Stimulated activated naive CD8-positive, alpha-beta T cell treated with anti-CD3 and anti-CD28 coated beads, Interleukin-15, amount 100 ng/mL, for 72 hours (primary cell): ENCODE measurements at regions not wholly inside any gene's neighbourhood (a gene's known extent, or its start where the extent isn't known, plus 50 kb on each side); places are given as distances from the start of the nearest gene placed in this dataset.

Experiments
- ATAC-seq: fragments of 150-1000 bp; cut with Tn5 transposase; 2 replicates; pipeline ENCODE4 v1.10.0; 2021; ENCODE audit warnings: mild to moderate bottlenecking, moderate library complexity
- DNase-seq, 2 donors: peaks; one replicate each; pipeline ENCODE4 v3.0.0; 2021 to 2022
- H3K27ac Mint-ChIP-seq, 2 donors: one replicate each; pipeline ENCODE4 v1.8.0; 2022; ENCODE audit warnings: mild to moderate bottlenecking in 2 of 2, mixed read lengths in 2 of 2, moderate library complexity in 2 of 2
- H3K27me3 Mint-ChIP-seq: one replicate; pipeline ENCODE4 v1.8.0; 2022; ENCODE audit warnings: mixed read lengths
- H3K4me1 Mint-ChIP-seq: one replicate; pipeline ENCODE4 v1.8.0; 2022; ENCODE audit warnings: mild to moderate bottlenecking, mixed read lengths
- H3K4me3 Mint-ChIP-seq, 2 donors: one replicate each; pipeline ENCODE4 v1.8.0; 2022; ENCODE audit warnings: mild to moderate bottlenecking in 2 of 2, mixed read lengths in 2 of 2, moderate library complexity in 1 of 2
- H3K9me3 Mint-ChIP-seq, 2 donors: one replicate each; pipeline ENCODE4 v1.8.0; 2022; ENCODE audit warnings: mixed read lengths in 2 of 2

- Mint-ChIP-seq H3K9me3 (no peaks in the 10 kb centered on the region), H3K4me1 (no peaks in the 10 kb centered on the region), H3K27me3 (peaks cover 17% of the 10 kb centered on the region), H3K4me3 (no peak overlapping the region), H3K27ac (no peak overlapping the region)
- ATAC-seq (no peak), DNase-seq (no peak)
Measured at GRCh38 chr1:208369658-208370057, 125.5 kb upstream of the PLXNA2 start.

GRCh38 chr1:208374391-208374941 is 130.3 kb upstream of the PLXNA2 start:
- ATAC-seq (no peak), DNase-seq (no peak)
- Mint-ChIP-seq H3K27me3 (peaks cover 21% of the 10 kb centered on the region), H3K4me3 (no peak overlapping the region), H3K9me3 (no peaks in the 10 kb centered on the region), H3K27ac (no peak overlapping the region), H3K4me1 (no peaks in the 10 kb centered on the region)

- Mint-ChIP-seq H3K27me3 (peaks cover 7% of the 10 kb centered on the region), H3K27ac (no peak overlapping the region), H3K9me3 (no peaks in the 10 kb centered on the region), H3K4me1 (no peaks in the 10 kb centered on the region), H3K4me3 (no peak overlapping the region)
- ATAC-seq, result no peak
- DNase-seq, result no peak
Measured at GRCh38 chr1:208381481-208381880, 137.3 kb upstream of the PLXNA2 start.

GRCh38 chr1:208387908-208388811 is 144.0 kb upstream of the PLXNA2 start:
- Mint-ChIP-seq H3K27ac (no peak overlapping the region), H3K4me3 (no peak overlapping the region), H3K4me1 (no peaks in the 10 kb centered on the region), H3K27me3 (peaks cover 8% of the 10 kb centered on the region), H3K9me3 (no peaks in the 10 kb centered on the region)
- ATAC-seq, result no peak
- DNase-seq, result no peak

GRCh38 chr1:208393416-208393815 is 149.2 kb upstream of the PLXNA2 start:
- Mint-ChIP-seq H3K4me3 (no peak overlapping the region), H3K27ac (no peak overlapping the region), H3K4me1 (no peaks in the 10 kb centered on the region), H3K9me3 (no peaks in the 10 kb centered on the region), H3K27me3 (peaks cover 8% of the 10 kb centered on the region)
- ATAC-seq, result no peak
- DNase-seq, result no peak

- Mint-ChIP-seq H3K9me3 (no peaks in the 10 kb centered on the region), H3K4me1 (no peaks in the 10 kb centered on the region), H3K27me3 (peaks cover 9% of the 10 kb centered on the region), H3K4me3 (no peak overlapping the region), H3K27ac (no peak overlapping the region)
- no peak for ATAC-seq
- DNase-seq, result no peak
Measured at GRCh38 chr1:208393826-208394225, 149.6 kb upstream of the PLXNA2 start.

- Mint-ChIP-seq H3K4me3 (no peak overlapping the region), H3K27ac (no peak overlapping the region), H3K27me3 (peaks cover 15% of the 10 kb centered on the region), H3K9me3 (no peaks in the 10 kb centered on the region), H3K4me1 (no peaks in the 10 kb centered on the region)
- ATAC-seq (no peak), DNase-seq (no peak)
Measured at GRCh38 chr1:208397286-208397685, 153.1 kb upstream of the PLXNA2 start.

- ATAC-seq, result no peak
- Mint-ChIP-seq H3K27me3 (peaks cover 27% of the 10 kb centered on the region), H3K27ac (no peak overlapping the region)
Measured at GRCh38 chr1:208405014-208405413, 160.8 kb upstream of the PLXNA2 start.

GRCh38 chr1:208409176-208409575 is 165.0 kb upstream of the PLXNA2 start:
- no peaks in the 10 kb centered on the region for H3K4me1 Mint-ChIP-seq
- H3K9me3 Mint-ChIP-seq, result no peaks in the 10 kb centered on the region

More at GRCh38 chr1:208405014-208405413, 160.8 kb upstream of the PLXNA2 start:
- Mint-ChIP-seq H3K4me3 (no peak overlapping the region), H3K4me1 (no peaks in the 10 kb centered on the region), H3K9me3 (no peaks in the 10 kb centered on the region)
- DNase-seq, result no peak

GRCh38 chr1:208410409-208410808 is 166.2 kb upstream of the PLXNA2 start:
- DNase-seq (no peak), ATAC-seq (no peak)
- Mint-ChIP-seq H3K27ac (no peak overlapping the region), H3K4me1 (no peaks in the 10 kb centered on the region), H3K9me3 (no peaks in the 10 kb centered on the region), H3K27me3 (no peaks in the 10 kb centered on the region), H3K4me3 (no peak overlapping the region)

More at GRCh38 chr1:208409176-208409575, 165.0 kb upstream of the PLXNA2 start:
- no peak for ATAC-seq
- Mint-ChIP-seq H3K27me3 (peaks cover 1% of the 10 kb centered on the region), H3K27ac (no peak overlapping the region), H3K4me3 (no peak overlapping the region)
- DNase-seq, result no peak

- no peaks in the 10 kb centered on the region for H3K4me1 Mint-ChIP-seq
- no peak overlapping the region for H3K4me3 Mint-ChIP-seq
- H3K27me3 Mint-ChIP-seq, result peaks cover 14% of the 10 kb centered on the region
- no peaks in the 10 kb centered on the region for H3K9me3 Mint-ChIP-seq
- no peak overlapping the region for H3K27ac Mint-ChIP-seq
- ATAC-seq, result no peak
- DNase-seq, result no peak
Measured at GRCh38 chr1:208413006-208413405, 168.8 kb upstream of the PLXNA2 start.

- Mint-ChIP-seq H3K4me1 (no peaks in the 10 kb centered on the region), H3K27me3 (peaks cover 20% of the 10 kb centered on the region), H3K27ac (peak overlapping the region in 1 of 2 donors; percentile 13), H3K4me3 (no peak overlapping the region), H3K9me3 (no peaks in the 10 kb centered on the region)
- ATAC-seq (no peak), DNase-seq (no peak)
Measured at GRCh38 chr1:208418667-208419066, 174.5 kb upstream of the PLXNA2 start.

GRCh38 chr1:208419746-208420420 is 175.7 kb upstream of the PLXNA2 start:
- Mint-ChIP-seq H3K27ac (no peak overlapping the region), H3K9me3 (no peaks in the 10 kb centered on the region), H3K4me3 (no peak overlapping the region), H3K4me1 (no peaks in the 10 kb centered on the region), H3K27me3 (peaks cover 20% of the 10 kb centered on the region)
- no peak for DNase-seq
- no peak for ATAC-seq

- no peak overlapping the region for H3K27ac Mint-ChIP-seq
- no peak overlapping the region for H3K4me3 Mint-ChIP-seq
- DNase-seq, result no peak
- no peaks in the 10 kb centered on the region for H3K4me1 Mint-ChIP-seq
- ATAC-seq, result no peak
- H3K9me3 Mint-ChIP-seq, result no peaks in the 10 kb centered on the region
- H3K27me3 Mint-ChIP-seq, result peaks cover 20% of the 10 kb centered on the region
Measured at GRCh38 chr1:208420696-208421095, 176.5 kb upstream of the PLXNA2 start.

GRCh38 chr1:208421486-208421885 is 177.3 kb upstream of the PLXNA2 start:
- ATAC-seq, result no peak
- Mint-ChIP-seq H3K27me3 (peaks cover 18% of the 10 kb centered on the region), H3K4me3 (no peak overlapping the region), H3K4me1 (no peaks in the 10 kb centered on the region), H3K9me3 (no peaks in the 10 kb centered on the region), H3K27ac (no peak overlapping the region)
- DNase-seq, result no peak

GRCh38 chr1:208423526-208423925 is 179.3 kb upstream of the PLXNA2 start:
- H3K4me1 Mint-ChIP-seq, result no peaks in the 10 kb centered on the region
- ATAC-seq, result no peak
- no peak overlapping the region for H3K27ac Mint-ChIP-seq
- no peak for DNase-seq
- no peak overlapping the region for H3K4me3 Mint-ChIP-seq
- peaks cover under 1% of the 10 kb centered on the region for H3K27me3 Mint-ChIP-seq
- H3K9me3 Mint-ChIP-seq, result no peaks in the 10 kb centered on the region
